Esophagus (tissue), 2 donors: ENCODE measurements at regions not wholly inside any gene's neighbourhood (a gene's known extent, or its start where the extent isn't known, plus 50 kb on each side); places are given as distances from the start of the nearest gene placed in this dataset.

ENCODE experiments used
- H3K27ac ChIP-seq, 2 donors: one replicate each; pipeline ENCODE4 v1.5.1; 2013; ENCODE audit warnings: low read depth in 2 of 2, mild to moderate bottlenecking in 2 of 2, inconsistent platforms in 1 of 2, low read length in 1 of 2, moderate library complexity in 1 of 2
- H3K27me3 ChIP-seq, 2 donors: one replicate each; pipeline ENCODE4 v1.6.1; 2013; ENCODE audit warnings: low read length in 2 of 2, control low read depth in 1 of 2, mild to moderate bottlenecking in 1 of 2; ENCODE audit not compliant: insufficient read depth in 2 of 2, control insufficient read depth in 1 of 2
- H3K36me3 ChIP-seq, 2 donors: one replicate each; pipeline ENCODE4 v1.6.1; 2013; ENCODE audit warnings: low read length in 1 of 2; ENCODE audit not compliant: control insufficient read depth in 2 of 2, insufficient read depth in 2 of 2
- H3K4me1 ChIP-seq, 2 donors: one replicate each; pipeline ENCODE4 v1.6.1; 2013; ENCODE audit warnings: low read length in 1 of 2; ENCODE audit not compliant: control insufficient read depth in 2 of 2, insufficient read depth in 2 of 2
- H3K4me3 ChIP-seq, 2 donors: one replicate each; pipeline ENCODE4 v1.5.1; 2013; ENCODE audit warnings: low read length in 2 of 2, mild to moderate bottlenecking in 2 of 2, low read depth in 1 of 2, moderate library complexity in 1 of 2
- H3K9me3 ChIP-seq, 2 donors: one replicate each; pipeline ENCODE4 v1.6.1; 2013; ENCODE audit warnings: mild to moderate bottlenecking in 2 of 2, low read depth in 1 of 2, low read length in 1 of 2, moderate library complexity in 1 of 2; ENCODE audit not compliant: control insufficient read depth in 2 of 2, insufficient read depth in 1 of 2
- WGBS, 2 donors: extraction: QIAGEN DNeasy Blood & Tissue Kit; methylation state at CpG; one replicate each; pipeline ENCODE4 v1.1.7; 2013; 5-methylcytosine and 5-hydroxymethylcytosine counted together
- donor health status: healthy with polysubstance abuse.
- donor health status: Bipolar disorder and iron deficiency.

DNA sequence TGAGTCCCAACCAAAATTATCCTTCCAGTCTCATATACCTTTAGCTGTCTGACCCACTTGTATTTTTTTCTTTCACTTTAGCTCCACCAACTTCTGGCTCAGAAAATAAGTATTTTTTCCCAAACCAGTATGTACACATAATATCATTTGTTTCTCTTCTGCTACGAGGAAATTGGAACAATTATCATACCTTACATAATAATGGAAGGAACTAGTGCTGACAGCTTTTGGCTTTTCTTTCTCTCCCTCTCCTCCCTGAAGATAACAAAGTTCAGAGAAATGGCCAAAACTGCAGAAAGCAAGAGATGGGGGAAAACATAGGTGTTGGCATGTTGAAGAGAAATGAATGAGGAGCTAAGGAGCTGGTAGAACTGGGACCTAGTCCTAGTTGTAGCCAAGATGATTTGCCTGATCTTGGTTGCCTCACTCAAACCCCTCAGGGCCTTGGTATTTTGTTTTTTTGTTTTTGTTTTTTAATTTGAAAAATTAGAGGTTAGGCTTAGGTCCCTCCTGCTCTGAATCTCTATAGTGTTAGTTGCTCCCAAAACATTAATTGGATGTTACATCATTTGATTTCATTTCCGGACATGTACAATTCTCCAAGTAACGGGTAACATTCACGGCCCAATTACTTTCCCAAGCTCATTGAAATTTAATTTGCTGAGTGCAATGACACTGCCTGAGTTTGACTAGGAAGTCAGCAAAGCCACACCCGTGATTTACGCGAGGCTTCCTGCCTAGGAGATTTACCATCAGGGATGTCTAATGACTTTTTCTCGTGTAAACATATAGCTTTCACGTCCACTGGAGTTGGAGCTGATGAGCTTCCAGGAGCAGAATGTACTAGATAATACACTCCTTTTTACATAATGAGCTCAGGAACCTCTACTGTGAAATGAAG, 291.6 kb downstream of the TLE1 start:
- Histone ChIP-seq H3K27ac (no peak overlapping the region), H3K36me3 (no peaks in the 10 kb centered on the region), H3K4me3 (no peak overlapping the region), H3K4me1 (no peaks in the 10 kb centered on the region), H3K9me3 (no peaks in the 10 kb centered on the region), H3K27me3 (no peaks in the 10 kb centered on the region)
- 73 to 75% methylated on average over 9 of the region's 9 CpGs for WGBS, 2 donors

DNA sequence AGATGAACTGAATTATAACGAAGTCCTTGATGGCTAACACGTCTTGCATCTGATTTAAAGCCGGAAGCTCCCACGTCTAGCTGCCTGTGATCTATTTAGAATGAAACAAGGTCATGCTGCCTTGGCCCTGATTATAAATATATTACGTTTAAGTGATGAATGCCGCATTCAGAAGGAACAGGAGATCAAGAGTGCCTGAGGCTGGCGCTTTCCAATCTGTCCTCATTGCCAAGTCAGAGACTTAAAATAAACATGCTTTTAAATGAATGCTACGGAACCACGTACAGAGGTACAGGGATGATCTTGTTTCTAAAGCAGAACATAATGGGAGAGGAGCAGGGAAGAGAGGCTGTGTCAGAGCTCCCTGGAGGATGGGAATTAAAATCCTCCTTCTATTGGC, 292.8 kb downstream of the TLE1 start:
- Histone ChIP-seq H3K36me3 (no peaks in the 10 kb centered on the region), H3K27me3 (no peaks in the 10 kb centered on the region), H3K9me3 (no peaks in the 10 kb centered on the region), H3K27ac (no peak overlapping the region), H3K4me3 (no peak overlapping the region), H3K4me1 (no peaks in the 10 kb centered on the region)
- 37 to 46% methylated on average over 9 of the region's 9 CpGs for WGBS, 2 donors

DNA sequence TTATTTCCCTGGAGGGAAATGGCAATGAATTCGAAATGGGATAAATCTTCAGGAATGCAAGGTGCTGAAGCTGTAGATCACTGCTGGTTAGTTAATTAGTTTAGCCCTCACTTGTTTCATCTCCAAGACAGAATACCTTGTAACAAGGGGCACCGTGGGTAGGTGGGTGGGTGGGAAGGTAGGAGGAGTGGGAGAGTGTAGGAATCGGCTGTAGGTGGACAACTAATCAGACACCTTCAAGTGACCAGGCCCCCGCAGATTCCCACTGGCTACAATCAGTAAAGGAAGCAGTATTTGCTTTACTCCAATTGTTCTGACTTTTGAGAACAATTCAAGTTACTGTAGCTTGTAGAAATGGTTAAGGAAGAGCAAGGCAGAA, 293.7 kb downstream of the TLE1 start:
- no peaks in the 10 kb centered on the region for H3K36me3 ChIP-seq
- H3K27me3 ChIP-seq, result no peaks in the 10 kb centered on the region
- whole genome bisulfite sequencing, 2 donors, result 61 to 67% methylated on average over 4 of the region's 4 CpGs
- no peaks in the 10 kb centered on the region for H3K9me3 ChIP-seq
- H3K27ac ChIP-seq, result no peak overlapping the region
- no peak overlapping the region for H3K4me3 ChIP-seq
- no peaks in the 10 kb centered on the region for H3K4me1 ChIP-seq

DNA sequence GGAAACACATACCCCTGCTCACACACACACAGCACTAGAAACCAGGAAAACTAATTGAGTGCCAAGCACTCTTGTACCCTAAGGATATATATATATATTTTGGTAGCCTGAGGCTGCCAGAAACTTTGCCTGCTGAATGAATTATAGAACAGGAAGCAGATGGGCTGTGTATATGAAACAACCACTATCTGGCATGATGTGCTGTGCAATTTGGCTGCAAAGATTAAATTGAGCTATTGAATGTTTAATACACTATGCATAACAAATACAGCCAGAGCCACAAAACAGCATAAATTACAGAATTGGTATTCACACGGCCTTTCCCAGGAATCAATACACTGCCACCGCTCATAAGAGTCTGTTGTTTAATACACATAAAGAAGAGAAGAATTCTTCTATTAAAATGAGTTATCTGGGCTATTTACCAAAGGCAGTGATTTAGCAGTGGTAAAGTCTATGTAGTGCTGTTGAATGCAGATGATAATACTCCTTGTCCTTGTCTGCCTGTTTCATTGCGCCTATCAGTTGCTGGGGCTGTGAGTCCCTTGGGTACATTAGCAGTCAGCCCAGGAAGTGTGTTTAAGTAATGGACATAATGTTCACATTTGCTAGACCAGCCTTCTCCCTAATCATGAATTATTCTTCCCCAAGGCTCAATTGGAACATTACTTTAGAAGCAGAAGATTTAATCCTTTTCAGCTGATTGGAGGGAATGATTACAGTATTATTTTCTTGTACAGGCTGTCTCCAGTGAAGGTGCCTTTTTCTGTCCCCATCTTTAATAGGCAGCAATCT, 294.3 kb downstream of the TLE1 start:
- H3K9me3 ChIP-seq, result no peaks in the 10 kb centered on the region
- 58 to 67% methylated on average over 3 of the region's 3 CpGs for WGBS, 2 donors
- no peak overlapping the region for H3K27ac ChIP-seq
- no peaks in the 10 kb centered on the region for H3K36me3 ChIP-seq
- H3K27me3 ChIP-seq, result no peaks in the 10 kb centered on the region
- H3K4me3 ChIP-seq, result no peak overlapping the region
- H3K4me1 ChIP-seq, result no peaks in the 10 kb centered on the region

DNA sequence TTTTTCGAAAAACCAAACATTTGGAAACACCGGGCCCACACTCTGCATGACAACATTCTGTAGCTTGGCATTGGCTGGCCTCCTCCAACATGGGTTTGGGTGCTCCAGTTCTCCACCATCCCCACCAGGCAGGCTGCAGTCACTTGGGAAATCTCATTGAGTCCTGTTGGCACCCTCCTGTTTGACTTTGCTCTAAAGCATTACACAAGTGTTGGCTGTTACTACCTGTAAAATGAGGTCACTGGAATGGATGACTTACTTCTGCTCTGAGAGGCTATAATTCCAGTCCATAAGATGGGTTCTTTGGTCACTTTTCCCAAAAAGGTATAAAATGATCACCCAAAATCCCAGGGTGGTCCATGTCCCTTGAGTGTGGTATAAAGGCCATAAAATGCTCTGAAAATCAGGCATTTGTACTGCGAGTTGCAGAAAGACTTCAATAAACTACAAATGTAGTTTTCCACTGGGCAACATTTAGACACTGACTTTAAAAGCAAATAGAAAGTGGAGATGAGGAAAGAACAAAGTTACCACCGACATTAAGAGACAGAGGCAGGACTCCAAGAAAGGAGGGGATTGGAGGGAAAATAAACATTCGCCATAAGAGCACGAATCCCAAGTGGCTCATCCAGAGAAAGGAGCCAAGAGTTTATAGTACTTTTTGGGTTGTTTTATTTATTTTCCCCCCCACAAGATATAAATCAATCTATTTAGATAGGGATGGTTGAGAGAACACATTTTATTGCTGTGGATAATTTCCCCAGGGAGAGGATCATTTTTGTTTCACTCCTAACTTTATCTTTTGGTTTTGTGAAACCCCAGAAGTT, 295.1 kb downstream of the TLE1 start:
- Histone ChIP-seq H3K4me1 (peaks cover 0 to 3% of the 10 kb centered on the region in 2 donors), H3K4me3 (no peak overlapping the region), H3K27ac (no peak overlapping the region), H3K36me3 (no peaks in the 10 kb centered on the region), H3K9me3 (no peaks in the 10 kb centered on the region), H3K27me3 (no peaks in the 10 kb centered on the region)
- WGBS, 2 donors, result 56 to 67% methylated on average over 6 of the region's 6 CpGs

DNA sequence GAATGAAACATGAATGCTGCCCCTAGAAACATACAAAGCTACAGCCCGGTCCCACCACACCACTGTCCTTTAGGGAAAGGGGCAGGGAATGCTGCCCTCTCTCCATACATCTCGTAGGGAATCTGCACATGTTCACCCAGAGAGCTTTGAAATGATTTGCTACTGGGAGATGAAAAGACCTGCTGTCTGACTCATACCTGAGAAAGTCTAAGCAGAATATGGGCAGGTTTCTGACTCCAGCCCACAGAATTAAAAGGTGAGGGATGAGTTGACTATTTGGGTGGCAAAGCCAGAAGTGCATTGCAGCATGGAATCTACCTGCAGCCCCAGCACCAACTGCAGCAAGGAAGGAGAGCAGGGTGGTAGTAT, 297.9 kb downstream of the TLE1 start:
- Histone ChIP-seq H3K4me1 (peaks cover 0 to 4% of the 10 kb centered on the region in 2 donors), H3K9me3 (no peaks in the 10 kb centered on the region), H3K27ac (no peak overlapping the region), H3K27me3 (no peaks in the 10 kb centered on the region), H3K4me3 (no peak overlapping the region), H3K36me3 (no peaks in the 10 kb centered on the region)
- WGBS, 2 donors, result 61 to 65% methylated on average over 2 of the region's 2 CpGs

DNA sequence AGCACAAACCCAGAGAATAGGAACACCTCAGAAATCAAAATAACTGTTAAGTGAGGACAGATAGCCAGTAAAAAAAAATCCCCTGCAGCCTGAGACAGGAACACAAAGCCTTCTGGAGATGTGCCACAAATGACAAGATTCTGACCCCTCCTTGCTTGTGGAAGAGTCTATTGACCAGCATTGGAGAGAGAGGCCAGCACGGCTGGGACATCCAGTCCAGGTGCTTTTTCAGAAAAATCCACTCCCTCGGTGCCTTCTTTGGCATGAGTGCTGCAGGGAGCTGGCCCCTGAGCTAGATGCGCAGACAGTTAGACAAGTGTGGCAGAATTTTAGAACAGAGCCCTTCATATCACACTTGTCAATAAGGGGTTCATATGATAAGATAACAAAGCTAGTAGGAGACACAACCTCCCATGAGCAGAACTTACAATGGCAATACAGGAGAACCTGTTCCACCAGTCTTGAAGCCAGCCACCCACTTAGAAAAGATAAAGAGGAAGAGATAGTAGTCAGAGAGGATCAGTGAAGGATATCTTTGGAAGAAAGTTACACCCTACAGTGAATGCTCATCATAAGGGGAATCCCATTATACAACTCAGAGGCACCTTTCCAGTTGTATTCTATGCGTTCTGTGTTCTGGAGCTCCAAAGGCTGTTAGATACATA, 298.4 kb downstream of the TLE1 start:
- Histone ChIP-seq H3K27me3 (no peaks in the 10 kb centered on the region), H3K4me1 (peaks cover 0 to 4% of the 10 kb centered on the region in 2 donors), H3K27ac (no peak overlapping the region), H3K36me3 (no peaks in the 10 kb centered on the region), H3K9me3 (no peaks in the 10 kb centered on the region), H3K4me3 (no peak overlapping the region)
- WGBS, 2 donors, result 70 to 79% methylated on average over 4 of the region's 4 CpGs

DNA sequence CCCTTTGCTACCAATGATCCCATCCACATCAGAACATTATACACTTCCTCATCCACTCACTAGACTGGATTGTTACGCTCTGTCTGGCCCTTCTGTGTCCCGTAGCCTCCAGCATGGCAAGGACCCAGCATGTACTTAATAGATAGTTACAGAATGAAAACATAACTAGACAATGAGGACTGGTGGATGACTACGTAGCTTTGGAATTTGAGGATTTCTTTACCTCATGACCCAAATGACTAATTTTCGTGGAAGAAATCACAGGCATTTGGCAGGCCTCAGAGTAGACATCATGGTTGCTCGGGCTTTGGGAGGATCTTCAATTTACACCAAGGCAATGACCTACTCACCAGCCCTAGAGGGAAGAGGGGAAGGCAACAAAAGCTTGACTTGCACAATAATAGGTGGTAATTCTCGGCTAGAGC, 299.8 kb downstream of the TLE1 start:
- H3K4me1 ChIP-seq, result peaks cover 0 to 4% of the 10 kb centered on the region in 2 donors
- H3K9me3 ChIP-seq, result no peaks in the 10 kb centered on the region
- 31 to 43% methylated on average over 6 of the region's 6 CpGs for WGBS, 2 donors
- H3K36me3 ChIP-seq, result no peaks in the 10 kb centered on the region
- H3K4me3 ChIP-seq, result no peak overlapping the region
- no peaks in the 10 kb centered on the region for H3K27me3 ChIP-seq
- H3K27ac ChIP-seq, result no peak overlapping the region

DNA sequence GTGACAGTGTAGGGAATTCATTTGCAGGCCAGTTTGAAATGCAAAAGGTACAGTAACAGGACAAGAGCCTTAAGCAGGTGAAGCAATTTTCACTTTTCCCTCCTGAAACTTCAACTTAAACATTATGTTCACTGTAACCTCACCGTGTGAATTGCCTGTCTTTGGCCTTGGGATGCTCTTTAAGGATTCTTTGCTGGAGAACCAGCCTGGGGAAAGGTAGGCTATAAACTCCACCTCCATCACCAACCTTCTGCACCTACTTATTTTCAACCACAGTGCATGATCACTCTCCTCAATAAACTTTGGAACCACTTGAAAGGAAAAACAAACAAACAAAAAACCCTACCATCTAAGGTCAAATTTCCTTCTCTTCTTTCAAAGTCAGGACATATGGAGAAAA, 300.5 kb downstream of the TLE1 start:
- Histone ChIP-seq H3K4me1 (peaks cover 0 to 4% of the 10 kb centered on the region in 2 donors), H3K36me3 (no peaks in the 10 kb centered on the region), H3K27me3 (no peaks in the 10 kb centered on the region), H3K27ac (no peak overlapping the region), H3K9me3 (no peaks in the 10 kb centered on the region), H3K4me3 (no peak overlapping the region)
- WGBS, 2 donors, result 91 to 95% methylated on average over 1 of the region's 1 CpG
